Neural cell (in vitro differentiated cells): ENCODE measurements at regions not wholly inside any gene's neighbourhood (a gene's known extent, or its start where the extent isn't known, plus 50 kb on each side); places are given as distances from the start of the nearest gene placed in this dataset.

Experiments
- H2AFZ ChIP-seq: fragments of 200-600, 300-800 bp; sonication (generic), shearing (Covaris generic); 2 replicates; pipeline ENCODE4 v1.6.0; 2014; ENCODE audit warnings: low read depth, mild to moderate bottlenecking, antibody characterized with exemption, low read length, moderate library complexity
- H3F3A ChIP-seq: fragments of 200-600 bp; shearing (Covaris generic); 2 replicates; pipeline ENCODE4 v1.6.1; 2016; ENCODE audit warnings: mild to moderate bottlenecking, moderate library complexity, mixed read lengths, antibody characterized with exemption, low read length; ENCODE audit not compliant: insufficient read depth, poor library complexity, severe bottlenecking
- H3K27ac ChIP-seq: fragments of 200-600, 300-800 bp; sonication (generic), shearing (Covaris generic); 2 replicates; pipeline ENCODE4 v1.5.1; 2014; ENCODE audit warnings: mild to moderate bottlenecking, low read length, moderate library complexity
- H3K27me3 ChIP-seq: fragments of 300-800, 200-600 bp; sonication (generic), shearing (Covaris generic); 2 replicates; pipeline ENCODE4 v1.6.0; 2014; ENCODE audit warnings: mild to moderate bottlenecking, low read depth, low read length, moderate library complexity; ENCODE audit not compliant: insufficient read depth
- H3K36me3 ChIP-seq: fragments of 300-800, 200-600 bp; sonication (generic), shearing (Covaris generic); 2 replicates; pipeline ENCODE4 v1.5.1; 2014; ENCODE audit warnings: mild to moderate bottlenecking, antibody characterized with exemption, low read length, moderate library complexity; ENCODE audit not compliant: insufficient read depth
- H3K4me2 ChIP-seq: fragments of 300-800, 200-600 bp; sonication (generic), shearing (Covaris generic); 2 replicates; pipeline ENCODE4 v1.6.0; 2014; ENCODE audit warnings: mild to moderate bottlenecking, low read length
- H3K4me3 ChIP-seq: fragments of 300-800, 200-600 bp; sonication (generic), shearing (Covaris generic); 2 replicates; pipeline ENCODE4 v1.5.1; 2014; ENCODE audit warnings: mild to moderate bottlenecking, low read length, moderate library complexity
- H3K79me2 ChIP-seq: fragments of 200-600 bp; shearing (Covaris generic); replicated peaks from 2 replicates; pipeline ENCODE4 v1.6.0; 2014; ENCODE audit warnings: mild to moderate bottlenecking, low read length, moderate library complexity; ENCODE audit not compliant: insufficient read depth
- H3K9ac ChIP-seq: fragments of 300-800, 200-600 bp; sonication (generic), shearing (Covaris generic); 2 replicates; pipeline ENCODE4 v1.6.1; 2016; ENCODE audit warnings: mild to moderate bottlenecking, low read length, mixed read lengths
- H3K9me2 ChIP-seq: fragments of 200-600 bp; shearing (Covaris generic); 2 replicates; pipeline ENCODE4 v1.6.1; 2016; ENCODE audit warnings: mild to moderate bottlenecking, low read length, mixed read lengths; ENCODE audit not compliant: insufficient read depth
- H3K9me3 ChIP-seq: fragments of 200-600, 300-800 bp; sonication (generic), shearing (Covaris generic); 2 replicates; pipeline ENCODE4 v1.6.1; 2016; ENCODE audit warnings: mild to moderate bottlenecking, mixed run types, low read length, moderate library complexity, mixed read lengths
- H4K20me1 ChIP-seq: fragments of 200-600 bp; shearing (Covaris generic); 2 replicates; pipeline ENCODE4 v1.6.1; 2016; ENCODE audit warnings: mild to moderate bottlenecking, mixed run types; ENCODE audit not compliant: insufficient read depth
- CTCF ChIP-seq: fragments of 450-650 bp; IDR thresholded peaks from 2 replicates; pipeline ENCODE4 v1.5.1; 2014; ENCODE audit warnings: antibody characterized with exemption, mild to moderate bottlenecking, moderate library complexity; ENCODE audit not compliant: poor library complexity, severe bottlenecking
- EP300 ChIP-seq: fragments of 450-650 bp; conservative IDR thresholded peaks from 2 replicates; pipeline ENCODE4 v1.6.1; 2014; ENCODE audit warnings: antibody characterized with exemption, mild to moderate bottlenecking, moderate library complexity; ENCODE audit not compliant: poor library complexity, severe bottlenecking
- EZH2 ChIP-seq: fragments of 200-600, 300-800 bp; shearing (Covaris generic), sonication (generic); IDR thresholded peaks from 2 replicates; pipeline ENCODE4 v1.6.1; 2014; ENCODE audit warnings: antibody characterized with exemption, low read length, borderline replicate concordance, mild to moderate bottlenecking; ENCODE audit not compliant: insufficient read depth, poor library complexity, severe bottlenecking
- MXI1 ChIP-seq: fragments of 450-650 bp; conservative IDR thresholded peaks from 2 replicates; pipeline ENCODE4 v1.6.1; 2014; ENCODE audit warnings: antibody characterized with exemption, mild to moderate bottlenecking; ENCODE audit not compliant: poor library complexity, severe bottlenecking
- POLR2AphosphoS5 ChIP-seq: IDR thresholded peaks from 2 replicates; pipeline ENCODE4 v1.6.1; 2012
- RAD21 ChIP-seq: fragments of 450-650 bp; conservative IDR thresholded peaks from 2 replicates; pipeline ENCODE4 v1.6.1; 2014; ENCODE audit warnings: antibody characterized with exemption, mild to moderate bottlenecking, moderate library complexity
- SMC3 ChIP-seq: fragments of 450-650 bp; conservative IDR thresholded peaks from 2 replicates; pipeline ENCODE4 v1.6.1; 2014; ENCODE audit warnings: antibody characterized with exemption, mild to moderate bottlenecking, moderate library complexity; ENCODE audit not compliant: poor library complexity
- TAF1 ChIP-seq: IDR thresholded peaks from 2 replicates; pipeline ENCODE4 v1.6.1; 2012; ENCODE audit warnings: low read depth
- TF ChIP-seq, protein P1 (sequence below): IDR thresholded peaks from 2 replicates; pipeline ENCODE4 v1.6.1; 2012; ENCODE audit warnings: borderline replicate concordance

DNA sequence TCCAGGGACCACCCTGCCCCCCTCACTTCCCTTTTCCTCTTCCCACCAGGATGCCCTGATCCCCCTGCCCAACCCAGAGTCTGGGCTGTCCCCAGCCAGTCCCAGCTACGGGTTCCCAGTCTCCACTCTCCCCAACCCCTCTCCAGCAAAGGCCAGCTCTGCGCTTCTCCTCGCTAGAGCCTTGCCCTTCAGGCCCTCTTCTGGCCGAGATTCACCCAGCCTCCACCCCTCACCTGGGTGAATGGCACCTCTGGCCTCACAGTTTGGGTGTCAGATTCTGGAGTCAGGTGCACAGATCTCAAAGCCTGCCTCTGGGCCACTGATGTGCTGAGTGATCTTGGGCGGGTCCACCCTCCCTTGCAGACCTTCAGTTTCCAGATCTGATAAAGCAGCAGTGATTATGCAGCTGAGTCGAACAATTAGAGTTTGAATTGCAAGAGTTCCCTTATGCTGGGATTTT, 185.6 kb upstream of the TNRC6C start:
- Histone ChIP-seq H3K36me3 (no peaks in the 10 kb centered on the region), H3K27ac (no peak overlapping the region), H3K27me3 (no peaks in the 10 kb centered on the region), H3K9me3 (no peaks in the 10 kb centered on the region), H3K4me3 (no peak overlapping the region), H3F3A (no peaks in the 10 kb centered on the region), H3K9ac (no peak overlapping the region), H3K4me2 (no peak overlapping the region), H3K79me2 (no peaks in the 10 kb centered on the region), H2AFZ (no peak overlapping the region), H3K9me2 (no peaks in the 10 kb centered on the region), H4K20me1 (no peaks in the 10 kb centered on the region)
- TF ChIP-seq, protein P1, sequence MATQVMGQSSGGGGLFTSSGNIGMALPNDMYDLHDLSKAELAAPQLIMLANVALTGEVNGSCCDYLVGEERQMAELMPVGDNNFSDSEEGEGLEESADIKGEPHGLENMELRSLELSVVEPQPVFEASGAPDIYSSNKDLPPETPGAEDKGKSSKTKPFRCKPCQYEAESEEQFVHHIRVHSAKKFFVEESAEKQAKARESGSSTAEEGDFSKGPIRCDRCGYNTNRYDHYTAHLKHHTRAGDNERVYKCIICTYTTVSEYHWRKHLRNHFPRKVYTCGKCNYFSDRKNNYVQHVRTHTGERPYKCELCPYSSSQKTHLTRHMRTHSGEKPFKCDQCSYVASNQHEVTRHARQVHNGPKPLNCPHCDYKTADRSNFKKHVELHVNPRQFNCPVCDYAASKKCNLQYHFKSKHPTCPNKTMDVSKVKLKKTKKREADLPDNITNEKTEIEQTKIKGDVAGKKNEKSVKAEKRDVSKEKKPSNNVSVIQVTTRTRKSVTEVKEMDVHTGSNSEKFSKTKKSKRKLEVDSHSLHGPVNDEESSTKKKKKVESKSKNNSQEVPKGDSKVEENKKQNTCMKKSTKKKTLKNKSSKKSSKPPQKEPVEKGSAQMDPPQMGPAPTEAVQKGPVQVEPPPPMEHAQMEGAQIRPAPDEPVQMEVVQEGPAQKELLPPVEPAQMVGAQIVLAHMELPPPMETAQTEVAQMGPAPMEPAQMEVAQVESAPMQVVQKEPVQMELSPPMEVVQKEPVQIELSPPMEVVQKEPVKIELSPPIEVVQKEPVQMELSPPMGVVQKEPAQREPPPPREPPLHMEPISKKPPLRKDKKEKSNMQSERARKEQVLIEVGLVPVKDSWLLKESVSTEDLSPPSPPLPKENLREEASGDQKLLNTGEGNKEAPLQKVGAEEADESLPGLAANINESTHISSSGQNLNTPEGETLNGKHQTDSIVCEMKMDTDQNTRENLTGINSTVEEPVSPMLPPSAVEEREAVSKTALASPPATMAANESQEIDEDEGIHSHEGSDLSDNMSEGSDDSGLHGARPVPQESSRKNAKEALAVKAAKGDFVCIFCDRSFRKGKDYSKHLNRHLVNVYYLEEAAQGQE: no peak
- TF ChIP-seq EZH2 (no peak), TAF1 (no peak), SMC3 (no peak), POLR2AphosphoS5 (no peak), MXI1 (no peak), CTCF (no peak), RAD21 (no peak), EP300 (no peak)

- Histone ChIP-seq H3K27me3 (no peaks in the 10 kb centered on the region), H3K9me2 (no peaks in the 10 kb centered on the region), H3K9ac (no peak overlapping the region), H3K4me2 (no peak overlapping the region), H3K9me3 (no peaks in the 10 kb centered on the region), H3K36me3 (no peaks in the 10 kb centered on the region), H4K20me1 (no peaks in the 10 kb centered on the region), H3K4me3 (no peak overlapping the region), H3F3A (no peaks in the 10 kb centered on the region), H3K27ac (no peak overlapping the region), H2AFZ (no peak overlapping the region), H3K79me2 (no peaks in the 10 kb centered on the region)
- no peak for TF ChIP-seq MXI1
- no peak for TF ChIP-seq EZH2
- TF ChIP-seq CTCF: no peak
- no peak for TF ChIP-seq RAD21
- no peak for TF ChIP-seq TAF1
- TF ChIP-seq EP300: no peak
Measured at GRCh38 chr17:77774182-77774581, 184.3 kb upstream of the TNRC6C start.
